Chondrocyte (in vitro differentiated cells): ENCODE measurements at regions not wholly inside any gene's neighbourhood (a gene's known extent, or its start where the extent isn't known, plus 50 kb on each side); places are given as distances from the start of the nearest gene placed in this dataset.
"Not testable (repeated sequence)": the region's sequence is repeated elsewhere in the genome, so short reads cannot be mapped to it uniquely, and the experiment has no call there.

Experiments
- DNase-seq: peaks from one replicate; pipeline ENCODE4 v3.0.0; 2021; ENCODE audit warnings: mixed read lengths, low spot score
- H3K27ac Mint-ChIP-seq: one replicate; pipeline ENCODE4 v1.8.0; 2021; ENCODE audit warnings: mild to moderate bottlenecking, moderate library complexity, mixed read lengths; ENCODE audit not compliant: unreplicated experiment
- H3K27me3 Mint-ChIP-seq: 2 replicates; pipeline ENCODE4 v1.8.0; 2021; ENCODE audit warnings: low read depth, mixed read lengths
- H3K36me3 Mint-ChIP-seq: 2 replicates; pipeline ENCODE4 v1.8.0; 2021; ENCODE audit warnings: low read depth, mixed read lengths
- H3K4me1 Mint-ChIP-seq: 2 replicates; pipeline ENCODE4 v1.8.0; 2021; ENCODE audit warnings: low read depth, mild to moderate bottlenecking, mixed read lengths
- H3K4me3 Mint-ChIP-seq: one replicate; pipeline ENCODE4 v1.8.0; 2021; ENCODE audit warnings: mild to moderate bottlenecking, moderate library complexity, mixed read lengths; ENCODE audit not compliant: unreplicated experiment
- H3K9me3 Mint-ChIP-seq: 2 replicates; pipeline ENCODE4 v1.8.0; 2021; ENCODE audit warnings: low read depth, mixed read lengths
- TF ChIP-seq, protein P1 (sequence below): fragments of 200-600 bp; sonication (generic); IDR thresholded peaks from 2 replicates; pipeline ENCODE4 v1.5.0; 2021; ENCODE audit warnings: antibody characterized with exemption, mild to moderate bottlenecking, moderate library complexity

DNA sequence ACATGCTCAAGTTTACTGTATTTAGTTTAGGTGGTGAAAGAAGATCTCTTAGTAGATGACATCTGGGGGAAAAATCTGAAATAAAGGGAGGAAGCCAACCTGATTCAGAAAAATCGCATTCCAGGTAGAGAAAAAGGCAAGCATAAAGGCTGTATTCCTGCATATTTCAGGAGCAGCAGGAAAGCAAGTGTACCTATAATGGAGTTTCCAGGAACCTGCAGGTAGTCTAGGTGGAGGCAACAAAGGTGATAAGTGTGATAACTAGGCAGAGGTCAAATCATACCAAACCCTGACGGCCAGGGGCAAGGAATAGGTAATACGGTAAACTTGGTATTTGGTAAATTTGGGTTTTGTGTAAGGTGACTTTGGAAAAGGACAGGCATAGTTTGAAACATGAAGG is 132.8 kb upstream of the GOT2 start:
- TF ChIP-seq, protein P1, sequence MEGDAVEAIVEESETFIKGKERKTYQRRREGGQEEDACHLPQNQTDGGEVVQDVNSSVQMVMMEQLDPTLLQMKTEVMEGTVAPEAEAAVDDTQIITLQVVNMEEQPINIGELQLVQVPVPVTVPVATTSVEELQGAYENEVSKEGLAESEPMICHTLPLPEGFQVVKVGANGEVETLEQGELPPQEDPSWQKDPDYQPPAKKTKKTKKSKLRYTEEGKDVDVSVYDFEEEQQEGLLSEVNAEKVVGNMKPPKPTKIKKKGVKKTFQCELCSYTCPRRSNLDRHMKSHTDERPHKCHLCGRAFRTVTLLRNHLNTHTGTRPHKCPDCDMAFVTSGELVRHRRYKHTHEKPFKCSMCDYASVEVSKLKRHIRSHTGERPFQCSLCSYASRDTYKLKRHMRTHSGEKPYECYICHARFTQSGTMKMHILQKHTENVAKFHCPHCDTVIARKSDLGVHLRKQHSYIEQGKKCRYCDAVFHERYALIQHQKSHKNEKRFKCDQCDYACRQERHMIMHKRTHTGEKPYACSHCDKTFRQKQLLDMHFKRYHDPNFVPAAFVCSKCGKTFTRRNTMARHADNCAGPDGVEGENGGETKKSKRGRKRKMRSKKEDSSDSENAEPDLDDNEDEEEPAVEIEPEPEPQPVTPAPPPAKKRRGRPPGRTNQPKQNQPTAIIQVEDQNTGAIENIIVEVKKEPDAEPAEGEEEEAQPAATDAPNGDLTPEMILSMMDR: no peak
- Mint-ChIP-seq H3K9me3 (no peaks in the 10 kb centered on the region), H3K36me3 (no peaks in the 10 kb centered on the region), H3K27me3 (peaks cover 26% of the 10 kb centered on the region), H3K4me1 (no peaks in the 10 kb centered on the region), H3K27ac (no peak overlapping the region), H3K4me3 (no peak overlapping the region)
- DNase-seq: no peak

DNA sequence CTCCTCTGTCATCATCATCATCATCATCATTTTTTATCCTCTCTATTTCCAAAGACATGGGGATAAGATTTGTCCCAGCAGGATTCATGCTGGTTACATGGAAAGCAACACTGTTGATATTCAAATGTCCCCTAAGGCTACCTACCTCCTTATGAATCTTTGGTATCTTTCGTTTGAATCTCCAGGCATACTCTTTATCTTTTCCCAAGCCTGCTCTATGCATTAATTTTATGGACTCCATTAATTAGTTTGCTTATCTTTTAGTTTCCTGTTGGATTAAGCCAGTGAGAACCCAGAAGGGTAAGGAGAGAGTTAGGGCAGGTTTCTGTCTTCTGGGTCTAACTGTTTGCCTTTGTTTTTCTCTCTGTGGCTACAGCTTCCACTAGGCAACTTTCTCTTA is 129.6 kb upstream of the GOT2 start:
- H3K27me3 Mint-ChIP-seq: peaks cover 25% of the 10 kb centered on the region
- no peak for DNase-seq
- H3K4me3 Mint-ChIP-seq: no peak overlapping the region
- TF ChIP-seq, protein P1: no peak
- no peak overlapping the region for H3K27ac Mint-ChIP-seq
- no peaks in the 10 kb centered on the region for H3K36me3 Mint-ChIP-seq
- H3K4me1 Mint-ChIP-seq: no peaks in the 10 kb centered on the region
- H3K9me3 Mint-ChIP-seq: no peaks in the 10 kb centered on the region

DNA sequence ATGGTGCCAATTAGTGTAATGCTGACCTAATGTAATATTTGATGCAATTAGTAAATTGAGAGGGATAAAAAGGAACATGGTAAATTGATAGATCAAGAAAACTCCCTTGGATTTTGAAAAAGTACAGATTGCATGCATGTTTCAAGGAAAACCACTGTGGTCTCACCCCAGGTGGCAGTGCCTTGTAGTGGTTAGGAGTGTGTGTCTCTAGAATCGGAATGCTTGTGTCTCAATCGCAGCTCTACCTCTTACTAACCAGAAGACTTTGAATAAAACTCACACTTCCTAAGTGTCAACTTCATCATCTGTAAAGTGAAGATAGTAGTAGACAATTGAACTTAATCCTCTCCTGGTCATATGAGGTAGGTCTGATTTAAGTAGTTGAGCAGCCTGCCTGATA is 128.9 kb upstream of the GOT2 start:
- Mint-ChIP-seq H3K27me3 (peaks cover 23% of the 10 kb centered on the region), H3K4me3 (no peak overlapping the region), H3K27ac (no peak overlapping the region), H3K9me3 (no peaks in the 10 kb centered on the region), H3K36me3 (no peaks in the 10 kb centered on the region), H3K4me1 (no peaks in the 10 kb centered on the region)
- no peak for DNase-seq
- TF ChIP-seq, protein P1: no peak

DNA sequence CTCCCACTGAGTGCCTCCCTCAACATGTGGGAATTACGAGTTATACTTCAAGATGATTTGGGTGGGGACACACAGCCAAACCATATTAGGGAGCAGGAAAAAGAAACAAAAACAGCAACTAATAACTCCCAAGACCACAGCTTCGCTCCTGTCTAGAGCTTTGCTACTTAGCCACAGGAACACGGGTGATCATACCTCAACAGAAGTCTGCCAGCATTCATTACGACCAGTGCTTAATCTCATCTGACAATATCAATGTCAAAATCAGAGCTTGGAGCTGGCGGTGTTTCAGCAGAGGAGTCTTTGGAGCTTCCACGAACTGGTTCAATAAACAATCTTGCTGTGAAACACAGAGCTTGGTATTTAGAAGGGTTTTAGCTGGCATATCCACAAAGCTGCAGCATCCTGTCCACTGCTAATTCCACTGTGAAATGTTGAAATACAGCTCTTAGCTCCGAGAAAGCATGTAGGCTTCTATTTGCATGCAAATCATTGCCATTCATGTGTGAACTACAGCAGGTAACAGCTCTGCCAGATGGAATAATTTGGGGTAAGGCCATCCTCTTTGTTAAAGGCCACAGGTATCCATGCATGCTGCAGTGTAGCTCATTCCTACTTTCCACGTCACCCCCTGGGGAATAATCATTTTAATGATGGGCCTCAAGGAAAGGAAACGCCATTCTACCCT is 128.4 kb upstream of the GOT2 start:
- H3K9me3 Mint-ChIP-seq: no peaks in the 10 kb centered on the region
- peaks cover 23% of the 10 kb centered on the region for H3K27me3 Mint-ChIP-seq
- H3K36me3 Mint-ChIP-seq: no peaks in the 10 kb centered on the region
- TF ChIP-seq, protein P1: no peak
- no peak for DNase-seq
- no peaks in the 10 kb centered on the region for H3K4me1 Mint-ChIP-seq
- H3K27ac Mint-ChIP-seq: no peak overlapping the region
- H3K4me3 Mint-ChIP-seq: no peak overlapping the region

DNA sequence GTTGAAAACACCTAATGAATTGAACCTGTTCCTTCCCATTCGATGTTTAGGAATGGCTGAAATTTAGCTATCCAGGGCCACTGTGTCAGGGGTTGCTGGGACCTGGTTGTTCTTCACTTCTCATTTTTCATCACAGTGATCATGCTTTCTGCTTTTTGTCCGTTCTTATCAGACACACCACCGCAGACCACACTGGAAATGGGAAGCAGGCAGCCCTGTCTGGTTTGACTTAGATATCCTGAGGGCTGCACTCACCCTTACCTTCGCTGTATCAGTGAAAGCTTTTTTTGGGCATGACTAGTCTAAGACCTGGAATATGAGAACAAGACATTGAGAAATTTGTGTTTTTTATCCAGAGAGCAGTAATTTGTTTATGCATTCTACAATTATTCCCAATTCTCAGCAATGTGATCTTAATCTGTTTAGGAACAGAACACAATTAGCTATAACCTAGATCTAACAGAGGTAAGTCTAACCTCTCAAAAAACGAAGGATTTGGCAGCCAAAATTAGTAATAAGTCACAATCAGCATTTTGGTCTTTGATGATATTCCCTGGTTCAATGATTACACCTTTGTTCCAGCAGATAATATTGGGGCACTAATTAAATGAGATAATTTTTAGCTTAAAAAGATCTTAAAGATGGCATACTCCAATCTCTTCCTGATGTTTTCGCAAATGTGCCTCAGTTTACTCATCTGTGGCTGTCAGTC is 126.0 kb upstream of the GOT2 start:
- no peak for DNase-seq
- Mint-ChIP-seq H3K27me3 (peaks cover 16% of the 10 kb centered on the region), H3K36me3 (no peaks in the 10 kb centered on the region), H3K9me3 (no peaks in the 10 kb centered on the region), H3K4me1 (no peaks in the 10 kb centered on the region), H3K4me3 (no peak overlapping the region), H3K27ac (no peak overlapping the region)
- TF ChIP-seq, protein P1: no peak

DNA sequence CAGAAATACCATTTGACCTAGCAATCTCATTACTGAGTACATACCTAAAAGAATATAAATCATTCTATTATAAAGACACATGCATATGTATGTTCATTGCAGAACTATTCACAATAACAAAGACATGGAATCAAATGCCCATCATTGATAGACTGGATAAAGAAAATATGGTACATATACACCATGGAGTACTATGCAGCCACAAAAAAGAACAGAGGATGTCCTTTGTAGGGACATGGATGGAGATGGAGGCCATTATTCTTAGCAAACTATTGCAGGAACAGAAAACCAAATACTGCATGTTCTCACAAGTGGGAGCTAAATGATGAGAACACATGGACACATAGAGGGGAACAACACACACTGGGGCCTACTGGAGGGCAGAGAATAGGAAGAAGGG is 124.5 kb upstream of the GOT2 start:
- not testable (repeated sequence) for H3K36me3 Mint-ChIP-seq, H3K4me3 Mint-ChIP-seq, H3K9me3 Mint-ChIP-seq, DNase-seq, H3K4me1 Mint-ChIP-seq, H3K27ac Mint-ChIP-seq
- peaks cover 22% of the 10 kb centered on the region for H3K27me3 Mint-ChIP-seq
